Fibroblast of lung (primary cell): ENCODE measurements at regions not wholly inside any gene's neighbourhood (a gene's known extent, or its start where the extent isn't known, plus 50 kb on each side); places are given as distances from the start of the nearest gene placed in this dataset.

Experiments used
- DNase-seq, 2 donors: peaks; one replicate each; pipeline versions ENCODE4 v3.0.0 to v3.0.0-alpha.2; 2010; ENCODE audit warnings: low read depth in 2 of 2
- H2AFZ ChIP-seq: 2 replicates; pipeline ENCODE4 v1.5.1; 2012; ENCODE audit warnings: low read length, control low read depth, inconsistent platforms
- H3K27ac ChIP-seq: 2 replicates; pipeline ENCODE4 v1.5.1; 2011; ENCODE audit warnings: low read length, control low read depth; ENCODE audit not compliant: insufficient read depth
- H3K27me3 ChIP-seq: 2 replicates; pipeline ENCODE4 v1.5.1; 2011; ENCODE audit warnings: mild to moderate bottlenecking, low read length; ENCODE audit not compliant: control insufficient read depth, insufficient read depth
- H3K36me3 ChIP-seq: 2 replicates; pipeline ENCODE4 v1.5.1; 2011; ENCODE audit warnings: low read length; ENCODE audit not compliant: control insufficient read depth, insufficient read depth
- H3K4me1 ChIP-seq: 2 replicates; pipeline ENCODE4 v1.5.1; 2011; ENCODE audit warnings: low read length; ENCODE audit not compliant: control insufficient read depth, insufficient read depth; ENCODE audit errors: extremely low read depth
- H3K4me2 ChIP-seq: 2 replicates; pipeline ENCODE4 v1.5.1; 2011; ENCODE audit warnings: low read length, control low read depth; ENCODE audit not compliant: insufficient read depth; ENCODE audit errors: extremely low read depth
- H3K4me3 ChIP-seq, 4 experiments: fragments of 200-600 bp in 1 of 4; sonication (generic) in 1 of 4; replicated peaks in 1 of 4; 2 replicates each; pipeline ENCODE4 v1.5.1; 2011 to 2016; ENCODE audit warnings: low read length in 4 of 4, low read depth in 3 of 4, mild to moderate bottlenecking in 3 of 4, control low read depth in 2 of 4, inconsistent platforms in 1 of 4, mixed read lengths in 1 of 4; ENCODE audit not compliant: insufficient read depth in 1 of 4; ENCODE audit errors: control extremely low read depth in 1 of 4
- H3K79me2 ChIP-seq: 2 replicates; pipeline ENCODE4 v1.5.1; 2012; ENCODE audit warnings: mild to moderate bottlenecking, low read length, inconsistent platforms; ENCODE audit not compliant: control insufficient read depth, insufficient read depth
- H3K9ac ChIP-seq: 2 replicates; pipeline ENCODE4 v1.5.1; 2011; ENCODE audit warnings: mild to moderate bottlenecking, low read length, control low read depth; ENCODE audit not compliant: insufficient read depth
- H3K9me3 ChIP-seq: 2 replicates; pipeline ENCODE4 v1.5.1; 2012; ENCODE audit warnings: low read depth, low read length; ENCODE audit not compliant: control insufficient read depth, insufficient read depth
- H4K20me1 ChIP-seq: 2 replicates; pipeline ENCODE4 v1.5.1; 2011; ENCODE audit warnings: low read length; ENCODE audit not compliant: control insufficient read depth, insufficient read depth; ENCODE audit errors: extremely low read depth
- EZH2 ChIP-seq: IDR thresholded peaks from 2 replicates; pipeline ENCODE4 v1.5.1; 2012; ENCODE audit warnings: low read length, control low read depth, mild to moderate bottlenecking; ENCODE audit errors: missing control alignments
- TF ChIP-seq, protein P1 (sequence below), 2 donors: IDR thresholded peaks in 1 of 2; conservative IDR thresholded peaks in 1 of 2; 1 replicate in 1 of 2; 2 replicates in 1 of 2; pipeline ENCODE4 v1.5.1; 2011 to 2012; ENCODE audit warnings: low read length in 2 of 2, control low read depth in 1 of 2, inconsistent platforms in 1 of 2, low read depth in 1 of 2, mild to moderate bottlenecking in 1 of 2

DNA sequence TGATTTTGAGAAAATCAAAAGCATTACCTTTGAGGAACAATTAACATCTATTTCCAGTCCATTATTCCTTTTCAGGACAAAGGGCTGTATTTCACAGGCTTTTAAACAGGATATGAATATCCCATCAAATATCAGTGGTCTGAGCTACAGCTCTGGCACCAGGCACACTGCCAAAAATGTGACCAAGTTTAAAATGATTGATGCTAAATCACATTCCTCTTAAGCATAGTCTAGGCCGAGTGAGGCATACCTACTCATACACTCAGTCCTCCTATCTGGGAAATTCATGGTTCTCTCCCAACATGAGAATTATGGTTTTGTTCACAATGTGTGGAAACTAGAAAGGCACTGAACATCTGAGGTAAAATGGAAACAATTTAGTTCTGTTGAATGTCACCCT, 683.5 kb downstream of the TUSC7 start:
- peak; percentile 34 to 53 for DNase-seq
- Histone ChIP-seq H3K36me3 (no peaks in the 10 kb centered on the region), H3K79me2 (no peaks in the 10 kb centered on the region), H3K27ac (no peak overlapping the region), H3K9ac (no peak overlapping the region), H3K4me3 (no peak overlapping the region), H3K27me3 (no peaks in the 10 kb centered on the region), H4K20me1 (no peaks in the 10 kb centered on the region), H3K4me2 (no peak overlapping the region), H3K9me3 (no peaks in the 10 kb centered on the region), H2AFZ (no peak overlapping the region), H3K4me1 (no peaks in the 10 kb centered on the region)
- TF ChIP-seq EZH2: no peak
- TF ChIP-seq, protein P1, sequence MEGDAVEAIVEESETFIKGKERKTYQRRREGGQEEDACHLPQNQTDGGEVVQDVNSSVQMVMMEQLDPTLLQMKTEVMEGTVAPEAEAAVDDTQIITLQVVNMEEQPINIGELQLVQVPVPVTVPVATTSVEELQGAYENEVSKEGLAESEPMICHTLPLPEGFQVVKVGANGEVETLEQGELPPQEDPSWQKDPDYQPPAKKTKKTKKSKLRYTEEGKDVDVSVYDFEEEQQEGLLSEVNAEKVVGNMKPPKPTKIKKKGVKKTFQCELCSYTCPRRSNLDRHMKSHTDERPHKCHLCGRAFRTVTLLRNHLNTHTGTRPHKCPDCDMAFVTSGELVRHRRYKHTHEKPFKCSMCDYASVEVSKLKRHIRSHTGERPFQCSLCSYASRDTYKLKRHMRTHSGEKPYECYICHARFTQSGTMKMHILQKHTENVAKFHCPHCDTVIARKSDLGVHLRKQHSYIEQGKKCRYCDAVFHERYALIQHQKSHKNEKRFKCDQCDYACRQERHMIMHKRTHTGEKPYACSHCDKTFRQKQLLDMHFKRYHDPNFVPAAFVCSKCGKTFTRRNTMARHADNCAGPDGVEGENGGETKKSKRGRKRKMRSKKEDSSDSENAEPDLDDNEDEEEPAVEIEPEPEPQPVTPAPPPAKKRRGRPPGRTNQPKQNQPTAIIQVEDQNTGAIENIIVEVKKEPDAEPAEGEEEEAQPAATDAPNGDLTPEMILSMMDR (conservative IDR thresholded peaks at IDR 0.05 in 1 of 2, IDR thresholded peaks at IDR 0.05 in 1 of 2; ENCODE audit: low read depth in 1 of 2, low read length in 2 of 2): no peak

DNA sequence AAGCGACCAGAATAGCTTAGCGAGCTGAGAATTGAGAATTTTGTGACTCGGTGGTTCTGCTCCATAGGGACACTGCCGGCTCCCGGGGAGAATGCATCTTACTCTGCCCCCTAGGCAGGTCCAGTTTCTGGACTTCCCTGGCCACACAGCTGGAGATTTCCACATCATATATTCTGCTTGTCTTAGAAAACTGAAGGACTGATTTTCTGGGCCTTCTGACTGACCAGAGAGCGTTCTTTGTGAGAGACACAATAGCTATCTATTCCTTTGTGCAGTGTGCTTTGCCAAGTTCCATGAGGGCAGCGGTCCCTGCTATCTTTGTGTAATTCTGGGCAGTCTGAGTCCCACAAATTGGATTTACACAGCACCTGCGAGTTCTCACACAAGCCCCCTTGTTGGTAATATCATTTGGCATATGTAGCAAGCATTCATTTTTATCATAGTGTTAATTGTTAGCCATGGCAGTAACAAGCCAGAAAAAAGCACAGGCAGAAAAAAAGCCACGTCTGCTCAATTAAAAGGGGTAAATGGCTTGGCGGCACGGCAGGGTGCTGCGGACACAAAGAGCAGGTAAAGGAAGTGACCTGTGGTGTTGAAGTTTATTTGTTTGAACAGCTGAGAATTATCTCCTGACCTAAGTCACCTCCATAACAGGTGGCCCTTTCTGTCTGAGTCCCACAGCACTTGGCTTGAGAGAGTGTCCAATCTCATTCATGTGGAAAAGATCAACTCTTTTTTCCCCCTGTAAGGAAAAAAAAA, 688.7 kb downstream of the TUSC7 start:
- Histone ChIP-seq H4K20me1 (no peaks in the 10 kb centered on the region), H3K27me3 (no peaks in the 10 kb centered on the region), H3K9ac (no peak overlapping the region), H3K4me1 (no peaks in the 10 kb centered on the region), H3K27ac (no peak overlapping the region), H3K36me3 (no peaks in the 10 kb centered on the region), H2AFZ (no peak overlapping the region), H3K9me3 (no peaks in the 10 kb centered on the region), H3K4me2 (no peak overlapping the region), H3K4me3 (no peak overlapping the region), H3K79me2 (no peaks in the 10 kb centered on the region)
- TF ChIP-seq EZH2: no peak
- TF ChIP-seq, protein P1 (conservative IDR thresholded peaks at IDR 0.05 in 1 of 2, IDR thresholded peaks at IDR 0.05 in 1 of 2; ENCODE audit: low read depth in 1 of 2, low read length in 2 of 2): no peak
- no peak for DNase-seq

DNA sequence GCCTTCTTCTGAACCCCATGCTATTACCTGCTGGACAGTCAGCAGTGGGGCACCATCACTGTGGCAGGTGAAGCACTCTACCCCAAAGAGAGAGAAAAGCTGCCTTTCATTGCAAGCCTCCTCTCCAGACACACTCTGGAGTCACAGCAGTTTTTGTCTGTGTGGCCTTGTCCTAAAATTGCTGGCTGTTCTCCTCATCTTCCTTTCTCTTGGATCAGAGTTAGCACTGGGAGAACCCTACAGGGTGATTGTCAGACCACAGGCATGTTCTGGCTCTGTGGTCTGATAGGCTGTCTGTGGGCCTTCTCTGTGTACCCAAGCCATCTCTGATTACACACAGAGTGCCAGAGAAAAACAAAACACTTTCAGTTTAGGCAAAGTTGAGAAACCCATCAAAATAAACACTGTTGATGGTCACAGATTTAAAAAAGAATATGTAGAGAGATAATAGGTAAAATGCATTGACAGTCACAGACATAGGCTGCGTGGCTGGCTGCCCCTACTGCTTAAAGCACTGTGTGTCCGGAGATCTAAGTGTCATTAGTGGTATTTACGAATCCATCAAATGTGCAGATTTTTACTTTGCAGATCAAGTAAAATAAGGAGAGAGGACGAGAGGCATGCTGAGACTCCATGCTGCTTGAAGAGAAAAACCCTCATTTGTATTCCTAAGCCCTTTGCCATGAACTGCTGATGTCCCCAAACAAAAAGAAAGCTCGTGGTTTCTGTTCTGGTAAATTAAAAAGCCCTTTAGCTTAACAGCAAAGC, 689.9 kb downstream of the TUSC7 start:
- Histone ChIP-seq H2AFZ (no peak overlapping the region), H3K27ac (no peak overlapping the region), H3K4me3 (peak overlapping the region; percentile 21 to 42 (median 37)), H3K9me3 (no peaks in the 10 kb centered on the region), H3K9ac (no peak overlapping the region), H3K4me1 (no peaks in the 10 kb centered on the region), H3K27me3 (no peaks in the 10 kb centered on the region), H3K36me3 (no peaks in the 10 kb centered on the region), H3K4me2 (peak overlapping the region; percentile 80), H3K79me2 (no peaks in the 10 kb centered on the region), H4K20me1 (no peaks in the 10 kb centered on the region)
- peak; percentile 63 to 64 for DNase-seq
- TF ChIP-seq, protein P1 (conservative IDR thresholded peaks at IDR 0.05 in 1 of 2, IDR thresholded peaks at IDR 0.05 in 1 of 2; ENCODE audit: low read depth in 1 of 2, low read length in 2 of 2): no peak
- no peak for TF ChIP-seq EZH2
